GM12865 (cell line): ENCODE measurements at regions not wholly inside any gene's neighbourhood (a gene's known extent, or its start where the extent isn't known, plus 50 kb on each side); places are given as distances from the start of the nearest gene placed in this dataset.

Source experiments
- DNase-seq: peaks from one replicate; pipeline ENCODE4 v3.0.0; 2010; ENCODE audit warnings: low read depth
- H3K4me3 ChIP-seq: 2 replicates; pipeline ENCODE4 v1.5.1; 2011; ENCODE audit warnings: mild to moderate bottlenecking, low read depth, low read length, control low read depth
- TF ChIP-seq, protein P1 (sequence below): IDR thresholded peaks from 2 replicates; pipeline ENCODE4 v1.5.1; 2011; ENCODE audit warnings: low read length, control low read depth, low read depth, inconsistent platforms; ENCODE audit not compliant: insufficient read depth; ENCODE audit errors: missing control alignments

- H3K4me3 ChIP-seq, result no peak overlapping the region
- TF ChIP-seq, protein P1, sequence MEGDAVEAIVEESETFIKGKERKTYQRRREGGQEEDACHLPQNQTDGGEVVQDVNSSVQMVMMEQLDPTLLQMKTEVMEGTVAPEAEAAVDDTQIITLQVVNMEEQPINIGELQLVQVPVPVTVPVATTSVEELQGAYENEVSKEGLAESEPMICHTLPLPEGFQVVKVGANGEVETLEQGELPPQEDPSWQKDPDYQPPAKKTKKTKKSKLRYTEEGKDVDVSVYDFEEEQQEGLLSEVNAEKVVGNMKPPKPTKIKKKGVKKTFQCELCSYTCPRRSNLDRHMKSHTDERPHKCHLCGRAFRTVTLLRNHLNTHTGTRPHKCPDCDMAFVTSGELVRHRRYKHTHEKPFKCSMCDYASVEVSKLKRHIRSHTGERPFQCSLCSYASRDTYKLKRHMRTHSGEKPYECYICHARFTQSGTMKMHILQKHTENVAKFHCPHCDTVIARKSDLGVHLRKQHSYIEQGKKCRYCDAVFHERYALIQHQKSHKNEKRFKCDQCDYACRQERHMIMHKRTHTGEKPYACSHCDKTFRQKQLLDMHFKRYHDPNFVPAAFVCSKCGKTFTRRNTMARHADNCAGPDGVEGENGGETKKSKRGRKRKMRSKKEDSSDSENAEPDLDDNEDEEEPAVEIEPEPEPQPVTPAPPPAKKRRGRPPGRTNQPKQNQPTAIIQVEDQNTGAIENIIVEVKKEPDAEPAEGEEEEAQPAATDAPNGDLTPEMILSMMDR, result no peak
- no peak for DNase-seq
These were observed 134.2 kb downstream of the ELAPOR2 start for GRCh38 chr7:86925221-86925620.

DNA sequence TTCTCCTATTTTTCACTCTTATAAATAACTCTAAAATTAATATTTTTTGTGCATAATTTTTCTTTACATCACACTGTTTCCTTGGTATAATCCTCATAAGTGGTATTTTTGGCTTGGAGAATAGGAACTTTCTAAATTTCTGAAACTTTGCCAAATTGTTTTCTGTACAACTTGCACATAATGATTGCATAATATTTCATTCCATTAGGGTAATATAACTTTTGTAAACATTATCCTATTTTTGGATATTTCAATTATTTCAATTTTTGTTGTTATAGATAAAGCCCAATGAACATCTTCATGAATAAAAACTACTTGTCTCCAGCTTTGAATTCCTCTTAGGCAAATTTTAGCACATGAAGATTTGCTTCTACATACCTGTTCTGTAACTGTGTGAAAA, 135.9 kb downstream of the ELAPOR2 start:
- TF ChIP-seq, protein P1, result no peak

GRCh38 chr7:86920154-86920553, 139.3 kb downstream of the ELAPOR2 start:
- no peak overlapping the region for H3K4me3 ChIP-seq
- TF ChIP-seq, protein P1, result no peak
- DNase-seq, result no peak

More for the DNA sequence above, 135.9 kb downstream of the ELAPOR2 start:
- H3K4me3 ChIP-seq, result no peak overlapping the region
- no peak for DNase-seq

DNA sequence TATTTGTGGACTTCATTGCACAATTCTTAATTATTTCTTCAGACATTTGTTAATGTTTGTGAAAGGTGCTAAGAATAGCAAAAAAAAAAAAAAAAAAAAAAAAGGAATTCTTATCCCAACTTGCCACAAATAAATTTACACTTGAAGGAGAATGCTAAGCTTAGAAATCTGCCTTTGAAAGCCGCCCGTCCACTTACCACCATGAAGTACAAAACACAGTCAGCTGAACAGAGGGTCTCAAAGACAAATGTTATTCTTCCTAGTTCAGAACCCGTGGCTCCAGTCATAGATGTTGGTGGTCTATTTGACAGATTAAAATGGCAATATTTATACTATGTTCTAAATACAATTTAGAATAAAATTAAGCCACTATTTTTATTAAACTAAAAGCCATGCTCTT, 141.2 kb downstream of the ELAPOR2 start:
- TF ChIP-seq, protein P1, result no peak
- no peak overlapping the region for H3K4me3 ChIP-seq
- DNase-seq, result no peak

- H3K4me3 ChIP-seq, result no peak overlapping the region
- no peak for DNase-seq
- TF ChIP-seq, protein P1, result no peak
These were observed 143.1 kb downstream of the ELAPOR2 start for GRCh38 chr7:86916277-86916825.

DNA sequence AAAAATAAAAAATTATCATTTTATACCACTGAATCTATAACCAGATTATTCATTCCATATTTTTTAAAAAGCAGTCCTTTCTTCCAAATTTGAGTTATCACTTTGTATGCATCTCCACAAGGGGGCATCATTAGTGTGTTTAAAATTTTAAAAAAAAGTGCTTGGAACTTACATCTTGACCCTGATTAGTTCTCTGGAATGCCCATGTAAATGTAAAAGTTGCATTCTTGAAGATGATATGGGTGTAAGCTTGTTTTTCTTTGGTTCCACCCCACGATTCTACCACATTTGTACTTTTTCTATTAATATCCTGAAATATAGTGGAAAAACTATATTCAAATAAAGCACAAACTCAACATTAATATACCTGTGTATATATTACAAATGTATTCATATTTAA, 144.9 kb downstream of the ELAPOR2 start:
- TF ChIP-seq, protein P1, result peak; percentile 28
- peak; percentile 22 for DNase-seq
- no peak overlapping the region for H3K4me3 ChIP-seq
